ENCODE measurements at regions not wholly inside any gene's neighbourhood (a gene's known extent, or its start where the extent isn't known, plus 50 kb on each side); places are given as distances from the start of the nearest gene placed in this dataset.

- WGBS, 2 donors, result 71 to 81% methylated on average over 4 of the region's 4 CpGs
- Histone ChIP-seq H3K9me3 (no peaks in the 10 kb centered on the region), H3K4me1 (no peaks in the 10 kb centered on the region), H3K27me3 (no peaks in the 10 kb centered on the region), H3K36me3 (no peaks in the 10 kb centered on the region), H3K4me3 (no peak overlapping the region), H3K27ac (no peak overlapping the region)
- FAIRE-seq (no peak), DNase-seq (no peak), ATAC-seq (no peak)
- intact Hi-C loops (cut with DNase I), result no loop called here
- TF ChIP-seq CTCF (IDR thresholded peaks at IDR 0.05), result no peak
These were observed 54.7 kb downstream of the IRX3 start for GRCh38 chr16:54231919-54232318.

- no peak for TF ChIP-seq CTCF (IDR thresholded peaks at IDR 0.05)
- Histone ChIP-seq H3K27me3 (no peaks in the 10 kb centered on the region), H3K36me3 (no peaks in the 10 kb centered on the region), H3K9me3 (no peaks in the 10 kb centered on the region), H3K27ac (no peak overlapping the region), H3K4me3 (no peak overlapping the region), H3K4me1 (no peaks in the 10 kb centered on the region)
- intact Hi-C loops (cut with DNase I), result no loop called here
- DNase-seq (no peak), ATAC-seq (no peak), FAIRE-seq (no peak)
- WGBS, 2 donors, result 23 to 26% methylated on average over 1 of the region's 1 CpG
These were observed 55.3 kb downstream of the IRX3 start for GRCh38 chr16:54231336-54231735.

DNA sequence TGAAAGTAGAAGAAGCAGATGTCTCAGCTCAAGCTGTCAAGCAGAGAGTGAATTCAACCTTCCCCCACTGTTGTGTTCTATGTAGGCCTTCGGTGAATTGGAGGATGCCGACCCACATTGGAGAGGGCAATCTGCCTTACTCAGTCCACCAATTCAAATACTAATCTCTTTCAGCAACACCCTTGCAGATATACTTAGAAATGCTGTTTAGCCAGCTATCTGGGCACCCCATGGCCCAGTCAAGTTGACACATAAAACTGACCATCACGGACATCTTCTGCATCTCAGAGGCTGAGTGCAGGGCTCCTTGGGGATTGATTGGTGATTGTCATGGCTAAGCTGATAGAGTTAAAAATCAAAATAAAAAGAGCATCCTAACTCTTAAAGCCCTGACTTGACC, 58.3 kb downstream of the IRX3 start:
- no peaks in the 10 kb centered on the region for H3K9me3 ChIP-seq
- intact Hi-C loops (cut with DNase I), result no loop called here
- H3K36me3 ChIP-seq, result no peaks in the 10 kb centered on the region
- H3K27ac ChIP-seq, result no peak overlapping the region
- H3K4me1 ChIP-seq, result no peaks in the 10 kb centered on the region
- H3K4me3 ChIP-seq, result no peak overlapping the region
- 94 to 95% methylated on average over 3 of the region's 3 CpGs for WGBS, 2 donors
- TF ChIP-seq CTCF (IDR thresholded peaks at IDR 0.05), result no peak
- ATAC-seq (no peak), FAIRE-seq (no peak), DNase-seq (no peak)
- no peaks in the 10 kb centered on the region for H3K27me3 ChIP-seq

GRCh38 chr16:54226296-54227010, 60.1 kb downstream of the IRX3 start:
- H3K4me1 ChIP-seq, result no peaks in the 10 kb centered on the region
- no peak for ATAC-seq
- no peak overlapping the region for H3K27ac ChIP-seq
- TF ChIP-seq CTCF (IDR thresholded peaks at IDR 0.05), result no peak
- H3K4me3 ChIP-seq, result no peak overlapping the region
- intact Hi-C loops (cut with DNase I), result no loop called here
- H3K36me3 ChIP-seq, result no peaks in the 10 kb centered on the region
- DNase-seq, result no peak
- H3K9me3 ChIP-seq, result no peaks in the 10 kb centered on the region
- 84 to 85% methylated on average over 10 of the region's 10 CpGs for WGBS, 2 donors
- H3K27me3 ChIP-seq, result no peaks in the 10 kb centered on the region
- FAIRE-seq, result no peak

DNA sequence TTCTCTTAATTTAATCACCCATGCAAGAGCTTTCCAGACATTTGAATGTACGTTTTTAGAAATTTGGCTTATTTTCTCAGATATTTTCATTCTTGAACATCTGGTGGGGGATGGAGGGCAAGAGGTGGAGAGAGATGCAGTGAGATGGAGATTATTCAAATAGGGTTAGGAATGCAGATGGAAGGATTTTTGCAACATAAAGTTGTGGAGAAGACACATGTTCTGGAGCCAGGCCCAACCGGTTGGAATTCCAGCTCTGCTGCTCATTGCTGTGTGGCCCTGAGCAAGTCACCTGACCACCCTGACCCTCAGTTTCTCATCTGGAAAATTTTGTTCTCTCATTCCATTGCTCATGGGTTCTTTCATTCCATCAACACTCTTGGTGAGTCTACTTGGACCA, 66.9 kb downstream of the IRX3 start:
- H3K36me3 ChIP-seq, result no peaks in the 10 kb centered on the region
- H3K9me3 ChIP-seq, result no peaks in the 10 kb centered on the region
- FAIRE-seq, result no peak
- intact Hi-C loops (cut with DNase I), result no loop called here
- no peak for TF ChIP-seq CTCF (IDR thresholded peaks at IDR 0.05)
- H3K4me1 ChIP-seq, result no peaks in the 10 kb centered on the region
- H3K4me3 ChIP-seq, result no peak overlapping the region
- DNase-seq, result no peak
- no peaks in the 10 kb centered on the region for H3K27me3 ChIP-seq
- H3K27ac ChIP-seq, result no peak overlapping the region
- ATAC-seq, result no peak
- WGBS, 2 donors, result 77 to 91% methylated on average over 2 of the region's 2 CpGs

All from pancreas (tissue), 10 donors.